Right lobe of liver (tissue), 6 donors: ENCODE measurements at regions not wholly inside any gene's neighbourhood (a gene's known extent, or its start where the extent isn't known, plus 50 kb on each side); places are given as distances from the start of the nearest gene placed in this dataset.

ENCODE experiments used
- ATAC-seq, 4 donors: fragments of 200-7000 bp; cut with Tn5 transposase; one replicate each; pipeline ENCODE4 v1.9.1; 2020; ENCODE audit warnings: mild to moderate bottlenecking in 4 of 4, moderate library complexity in 4 of 4
- DNase-seq, 3 donors: peaks; one replicate each; pipeline ENCODE4 v3.0.0-alpha.2; 2020
- H3K27ac ChIP-seq, 3 donors: fragments of 200-600 bp; one replicate each; pipeline ENCODE4 v1.8.0; 2022
- H3K27me3 ChIP-seq, 2 donors: fragments of 200-600 bp; one replicate each; pipeline ENCODE4 v1.8.0; 2022
- H3K36me3 ChIP-seq, 4 donors: fragments of 200-600 bp; sonication (generic) in 1 of 4; one replicate each; pipeline versions ENCODE4 v1.5.1 to v1.8.0; 2017 to 2022; ENCODE audit warnings: control low read depth in 1 of 4
- H3K4me1 ChIP-seq, 4 donors: fragments of 200-600 bp; sonication (generic) in 1 of 4; one replicate each; pipeline versions ENCODE4 v1.5.1 to v1.8.0; 2017 to 2022; ENCODE audit warnings: control low read depth in 1 of 4
- H3K4me3 ChIP-seq, 3 donors: fragments of 200-600 bp; one replicate each; pipeline ENCODE4 v1.8.0; 2022
- H3K9me3 ChIP-seq, 4 donors: fragments of 200-600 bp; sonication (generic) in 1 of 4; one replicate each; pipeline versions ENCODE4 v1.5.1 to v1.8.0; 2017 to 2022; ENCODE audit warnings: control low read depth in 1 of 4
- CTCF ChIP-seq, 4 donors: fragments of 200-600 bp in 3 of 4; fragments of 450-650 bp in 1 of 4; IDR thresholded peaks; one replicate each; pipeline versions ENCODE4 v1.5.1 to v1.8.0; 2016 to 2022; ENCODE audit warnings: antibody characterized with exemption in 4 of 4, mild to moderate bottlenecking in 2 of 4
- POLR2A ChIP-seq: fragments of 450-650 bp; IDR thresholded peaks from one replicate; pipeline ENCODE4 v1.6.1; 2017; ENCODE audit warnings: antibody characterized with exemption, mild to moderate bottlenecking
- WGBS: methylation state at CpG from one replicate; pipeline ENCODE4 v1.1.6; 2018; ENCODE audit warnings: low coverage, low lambda C conversion rate; ENCODE audit not compliant: insufficient coverage; ENCODE audit errors: missing lambda C conversion rate; 5-methylcytosine and 5-hydroxymethylcytosine counted together
- intact Hi-C, 2 donors: fragments of 100-400 bp; cut with DNase I; formaldehyde crosslinking; loops; one replicate each; pipeline versions ENCODE4 v1.11.2 to v1.14.1; 2022
- donor health status: DM: no; HTN: yes; CAD: no.
- donor health status: DM: no; HTN: no; CAD: no.
- donor health status: DM: no; HTN: no; CAD: no.
- donor health status: DM: no; HTN: yes; CAD: no.
- donor health status: DM: no; HTN: yes; CAD: no.

DNA sequence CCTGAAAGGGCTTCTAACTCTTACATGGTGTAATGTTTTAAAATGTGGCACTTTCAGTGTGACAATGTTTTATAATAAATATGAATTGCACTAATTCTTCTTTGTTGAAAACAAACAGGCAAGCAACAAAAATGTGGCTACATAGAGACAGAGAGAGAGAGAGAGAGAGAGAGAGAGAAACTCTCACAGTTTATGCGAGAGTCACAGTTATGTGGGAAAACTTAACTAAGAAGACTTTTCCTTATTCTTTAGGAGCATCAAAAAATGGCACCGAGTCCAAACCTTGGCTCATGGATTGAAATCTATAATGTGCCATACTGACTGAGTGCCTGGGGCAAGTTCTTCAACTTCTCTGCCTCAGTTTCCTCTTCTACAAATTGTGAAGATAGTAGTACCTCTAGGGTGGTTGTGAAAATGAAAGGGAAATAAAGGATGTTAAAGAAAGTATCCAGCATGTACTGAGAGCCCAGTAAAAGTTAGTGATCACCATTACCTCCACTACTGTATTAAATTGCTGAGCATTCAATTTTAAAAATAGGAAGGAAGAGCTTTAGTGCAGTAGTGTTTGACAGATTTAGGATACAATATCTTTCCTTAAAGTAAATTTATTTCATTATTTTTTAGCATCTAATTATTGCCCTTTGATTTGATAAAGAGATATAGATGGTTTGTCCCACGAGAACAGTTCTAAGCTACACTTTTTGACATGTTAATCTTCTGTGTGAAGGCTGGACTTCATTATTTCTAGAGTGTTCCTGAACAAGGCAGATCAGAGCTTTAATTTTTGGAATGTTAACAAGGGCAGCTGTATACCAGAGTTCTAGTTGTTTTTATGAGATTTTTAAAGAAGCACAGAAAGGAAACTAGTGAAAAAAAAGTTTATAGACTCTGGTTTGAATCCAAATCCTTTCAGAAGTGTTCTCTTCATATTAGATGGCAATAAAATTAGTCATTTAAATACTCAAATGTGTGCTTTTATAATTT lies 187.5 kb upstream of the ANK2 start:
- Histone ChIP-seq H3K36me3 (no peaks in the 10 kb centered on the region), H3K27ac (no peak overlapping the region), H3K4me1 (no peaks in the 10 kb centered on the region), H3K27me3 (no peaks in the 10 kb centered on the region), H3K9me3 (no peaks in the 10 kb centered on the region), H3K4me3 (no peak overlapping the region)
- WGBS: 66% methylated on average over 3 of the region's 3 CpGs
- ATAC-seq (no peak), DNase-seq (no peak)
- intact Hi-C loops: no loop called here
- TF ChIP-seq CTCF (IDR thresholded peaks at IDR 0.05) (no peak), POLR2A (no peak)

- ATAC-seq (no peak), DNase-seq (no peak)
- no peaks in the 10 kb centered on the region for H3K36me3 ChIP-seq
- H3K27ac ChIP-seq: no peak overlapping the region
- H3K27me3 ChIP-seq: no peaks in the 10 kb centered on the region
- H3K4me3 ChIP-seq: no peak overlapping the region
- H3K9me3 ChIP-seq: no peaks in the 10 kb centered on the region
- intact Hi-C loops: no loop called here
- no peaks in the 10 kb centered on the region for H3K4me1 ChIP-seq
- TF ChIP-seq CTCF (IDR thresholded peaks at IDR 0.05) (no peak), POLR2A (no peak)
Measured at GRCh38 chr4:112865443-112865842, 184.0 kb upstream of the ANK2 start.

- H3K27me3 ChIP-seq: no peaks in the 10 kb centered on the region
- DNase-seq: no peak
- no peak for TF ChIP-seq POLR2A
- no peak for TF ChIP-seq CTCF (IDR thresholded peaks at IDR 0.05)
- no peaks in the 10 kb centered on the region for H3K4me1 ChIP-seq
- ATAC-seq: no peak
- intact Hi-C loops: no loop called here
- H3K27ac ChIP-seq: no peak overlapping the region
- no peak overlapping the region for H3K4me3 ChIP-seq
- no peaks in the 10 kb centered on the region for H3K9me3 ChIP-seq
- WGBS: 52% methylated on average over 2 of the region's 2 CpGs
- no peaks in the 10 kb centered on the region for H3K36me3 ChIP-seq
Measured at GRCh38 chr4:112876316-112876715, 173.1 kb upstream of the ANK2 start.

GRCh38 chr4:112881842-112882241 lies 167.6 kb upstream of the ANK2 start:
- DNase-seq: no peak
- no peak overlapping the region for H3K27ac ChIP-seq
- H3K4me3 ChIP-seq: no peak overlapping the region
- TF ChIP-seq POLR2A (no peak), CTCF (IDR thresholded peaks at IDR 0.05) (no peak)
- H3K4me1 ChIP-seq: no peaks in the 10 kb centered on the region
- intact Hi-C loops: no loop called here
- H3K9me3 ChIP-seq: no peaks in the 10 kb centered on the region
- ATAC-seq: no peak
- no peaks in the 10 kb centered on the region for H3K27me3 ChIP-seq
- WGBS: 72% methylated on average over 11 of the region's 12 CpGs
- no peaks in the 10 kb centered on the region for H3K36me3 ChIP-seq
